ENCODE measurements at regions not wholly inside any gene's neighbourhood (a gene's known extent, or its start where the extent isn't known, plus 50 kb on each side); places are given as distances from the start of the nearest gene placed in this dataset.
"Not testable (repeated sequence)": the region's sequence is repeated elsewhere in the genome, so short reads cannot be mapped to it uniquely, and the experiment has no call there.

- no peak for DNase-seq (ENCODE audit: low read depth in 3 of 3, low spot score in 2 of 3)
Observed at GRCh38 chr10:23493711-23494110, 54.8 kb downstream of the OTUD1 start.

DNA sequence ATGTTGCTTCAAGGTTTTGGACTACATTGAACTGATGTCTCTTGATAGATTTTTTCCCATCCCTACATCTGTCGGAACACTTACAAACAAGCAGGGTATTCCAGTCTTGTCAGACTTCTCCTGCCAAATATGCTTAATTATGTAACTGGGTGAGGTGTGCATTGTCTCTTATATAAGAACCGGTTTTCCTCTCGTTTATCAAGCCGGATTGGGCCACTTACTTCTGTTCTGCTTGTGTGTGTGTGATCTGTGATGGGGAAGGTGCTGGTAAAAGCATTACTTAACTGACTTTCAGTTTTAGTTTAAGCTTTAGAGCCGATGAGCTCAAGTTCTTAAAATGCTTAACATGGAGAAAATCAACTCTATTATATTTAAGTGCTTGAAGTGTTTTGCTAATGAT, 57.9 kb downstream of the OTUD1 start:
- DNase-seq (ENCODE audit: low read depth in 3 of 3, low spot score in 2 of 3) = no peak

- DNase-seq (ENCODE audit: low read depth in 3 of 3, low spot score in 2 of 3) = no peak
Observed at GRCh38 chr10:23499372-23500132, 60.7 kb downstream of the OTUD1 start.

- no peak for DNase-seq (ENCODE audit: low read depth in 3 of 3, low spot score in 2 of 3)
Observed at GRCh38 chr10:23505797-23506465, 67.1 kb downstream of the OTUD1 start.

- DNase-seq (ENCODE audit: low read depth in 3 of 3, low spot score in 2 of 3) = no peak
Observed at GRCh38 chr10:23512355-23513058, 73.6 kb downstream of the OTUD1 start.

DNA sequence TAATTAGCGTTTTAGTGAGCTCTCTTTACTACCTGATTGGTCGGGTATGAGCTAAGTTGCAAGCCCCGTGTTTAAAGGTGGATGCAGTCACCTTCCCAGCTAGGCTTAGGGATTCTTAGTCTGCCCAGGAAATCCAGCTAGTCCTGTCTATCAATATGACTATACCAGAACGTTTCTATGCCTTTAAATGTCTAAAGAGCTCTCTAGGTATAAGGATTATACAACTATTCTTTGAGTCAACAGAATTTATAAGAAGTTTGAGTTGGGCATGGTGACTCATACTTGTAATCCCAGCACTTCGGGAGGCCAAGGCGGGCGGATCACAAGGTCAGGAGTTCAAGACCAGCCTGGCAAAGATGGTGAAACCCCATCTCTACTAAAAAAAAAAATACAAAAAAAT, 74.7 kb downstream of the OTUD1 start:
- DNase-seq (ENCODE audit: low read depth in 3 of 3, low spot score in 2 of 3) = not testable (repeated sequence)

- no peak for DNase-seq (ENCODE audit: low read depth in 3 of 3, low spot score in 2 of 3)
Observed at GRCh38 chr10:23514321-23514720, 75.4 kb downstream of the OTUD1 start.

- DNase-seq (ENCODE audit: low read depth in 3 of 3, low spot score in 2 of 3) = no peak
Observed at GRCh38 chr10:23516530-23516929, 77.7 kb downstream of the OTUD1 start.

DNA sequence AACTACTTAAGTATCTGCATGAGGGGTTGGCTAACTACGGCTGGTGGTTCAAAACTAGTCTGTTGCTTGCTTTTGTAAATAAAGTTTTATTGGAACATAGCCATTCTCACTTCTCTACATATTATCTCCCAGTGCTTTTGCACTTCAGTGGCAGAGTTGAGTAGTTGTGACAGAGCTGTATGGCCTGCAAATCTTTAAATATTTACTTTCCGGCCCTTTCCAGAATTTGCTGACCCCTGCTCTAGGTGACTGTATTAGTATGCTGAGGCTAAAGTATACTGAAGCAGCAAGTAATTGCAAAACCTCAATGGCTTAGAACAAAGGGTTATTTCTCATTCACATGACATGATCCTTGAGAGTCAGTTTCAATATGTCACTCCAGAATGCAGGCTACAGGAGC, 78.3 kb downstream of the OTUD1 start:
- DNase-seq (ENCODE audit: low read depth in 3 of 3, low spot score in 2 of 3) = no peak

DNA sequence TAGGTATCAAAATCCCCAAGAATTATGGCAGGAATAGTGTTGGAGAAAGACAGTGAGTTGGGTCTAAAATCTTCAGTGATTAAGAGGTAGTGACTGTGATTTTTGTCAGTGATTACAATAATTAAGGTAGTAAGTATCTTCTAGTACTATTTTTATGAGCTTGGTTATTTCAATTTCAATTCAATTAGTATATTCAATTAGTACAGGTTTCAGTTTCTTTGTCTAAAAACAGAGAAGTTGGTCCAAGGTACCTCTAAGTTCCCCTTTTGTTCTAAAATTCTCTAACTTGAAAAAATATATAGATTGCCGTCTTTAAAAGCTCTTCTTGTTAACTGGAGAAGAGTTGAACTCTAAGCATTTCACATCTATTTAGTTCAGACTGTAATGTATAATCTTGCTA, 82.9 kb downstream of the OTUD1 start:
- DNase-seq (ENCODE audit: low read depth in 3 of 3, low spot score in 2 of 3) = no peak

DNA sequence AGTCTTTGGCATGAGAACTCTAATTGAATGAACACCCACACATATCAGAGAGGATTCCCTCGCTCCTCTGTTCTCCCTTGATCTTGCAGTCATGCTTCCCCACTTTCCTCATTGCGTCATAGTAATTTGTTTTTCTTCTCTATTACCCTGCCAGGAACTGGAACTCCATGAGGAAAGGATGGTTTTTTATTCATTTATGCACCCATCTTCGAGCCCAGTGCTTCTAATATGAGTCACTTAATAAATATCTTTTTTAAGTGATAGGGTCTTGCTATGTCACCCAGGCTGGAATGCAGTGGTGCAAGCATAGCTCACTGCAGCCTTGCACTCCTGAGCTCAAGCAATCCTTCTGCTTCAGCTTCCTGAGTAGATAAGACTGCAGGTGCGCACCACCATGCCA, 83.5 kb downstream of the OTUD1 start:
- no peak for DNase-seq (ENCODE audit: low read depth in 3 of 3, low spot score in 2 of 3)

- DNase-seq (ENCODE audit: low read depth in 3 of 3, low spot score in 2 of 3) = no peak
Observed at GRCh38 chr10:23523251-23523650, 84.4 kb downstream of the OTUD1 start.

GRCh38 chr10:23525406-23525805, 86.5 kb downstream of the OTUD1 start:
- no peak for DNase-seq (ENCODE audit: low read depth in 3 of 3, low spot score in 2 of 3)

- DNase-seq (ENCODE audit: low read depth in 3 of 3, low spot score in 2 of 3) = no peak
Observed at GRCh38 chr10:23528419-23528818, 89.5 kb downstream of the OTUD1 start.

- no peak for DNase-seq (ENCODE audit: low read depth in 3 of 3, low spot score in 2 of 3)
Observed at GRCh38 chr10:23529625-23530024, 90.8 kb downstream of the OTUD1 start.

DNA sequence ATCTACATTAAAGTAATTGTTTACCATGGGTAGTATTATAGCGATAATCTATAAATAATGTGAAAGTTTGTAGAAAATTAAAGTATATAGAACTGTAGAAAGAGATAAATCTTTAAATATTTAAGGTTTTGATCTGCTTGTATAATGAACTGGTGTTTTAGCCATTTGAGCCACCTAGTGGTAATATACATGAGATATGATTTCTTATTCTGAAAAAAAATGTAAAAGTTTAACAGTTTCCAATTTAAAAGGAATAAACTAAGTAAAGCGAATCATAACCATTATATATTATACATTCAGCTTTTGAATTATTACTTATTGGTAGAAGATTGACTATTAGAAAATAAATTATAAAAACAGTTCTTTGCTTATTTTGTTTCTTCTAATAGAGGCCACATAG, 91.2 kb downstream of the OTUD1 start:
- DNase-seq (ENCODE audit: low read depth in 3 of 3, low spot score in 2 of 3) = no peak

GRCh38 chr10:23533212-23533611, 94.3 kb downstream of the OTUD1 start:
- DNase-seq (ENCODE audit: low read depth in 3 of 3, low spot score in 2 of 3) = no peak

- no peak for DNase-seq (ENCODE audit: low read depth in 3 of 3, low spot score in 2 of 3)
Observed at GRCh38 chr10:23534326-23534725, 95.5 kb downstream of the OTUD1 start.

DNA sequence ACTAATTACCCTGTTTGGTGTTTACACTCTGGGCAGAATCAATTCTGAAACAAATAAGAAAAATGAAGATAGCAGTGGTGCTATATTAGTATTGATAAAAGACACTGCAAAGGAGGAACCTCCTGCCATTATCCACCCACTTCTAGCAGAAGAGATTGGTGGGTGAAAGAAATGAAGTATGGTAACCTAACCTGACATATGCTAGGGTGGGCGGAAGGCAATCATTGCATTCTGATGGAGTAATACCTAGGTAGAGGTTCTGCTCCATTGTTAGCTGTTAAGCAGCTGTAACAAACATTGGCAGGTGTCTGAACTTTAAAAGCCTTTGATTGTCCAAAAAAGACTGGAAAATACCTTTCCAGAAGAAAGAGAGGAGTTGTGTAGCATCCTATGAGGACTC, 95.9 kb downstream of the OTUD1 start:
- DNase-seq (ENCODE audit: low read depth in 3 of 3, low spot score in 2 of 3) = no peak

- DNase-seq (ENCODE audit: low read depth in 3 of 3, low spot score in 2 of 3) = no peak
Observed at GRCh38 chr10:23535381-23535780, 96.5 kb downstream of the OTUD1 start.

DNA sequence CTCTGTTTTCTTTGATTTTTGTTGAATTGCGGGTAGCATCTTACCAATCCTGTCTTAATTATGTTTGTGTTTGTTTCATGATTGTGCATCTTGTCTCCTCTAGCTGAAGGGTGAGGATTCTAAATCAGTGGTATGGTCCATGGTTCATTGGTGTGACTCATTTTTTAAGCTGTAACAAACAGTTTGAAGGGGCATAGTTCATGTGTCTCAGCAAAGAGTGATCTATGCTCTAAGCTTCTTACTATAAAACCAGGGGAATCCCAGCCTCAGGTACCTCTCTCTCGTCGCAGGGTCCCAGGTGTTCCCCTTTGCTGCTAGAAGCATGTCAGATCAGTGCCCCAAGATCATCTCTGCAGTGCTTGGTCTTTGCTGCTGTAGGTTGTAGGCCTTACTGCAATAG, 100.1 kb downstream of the OTUD1 start:
- no peak for DNase-seq (ENCODE audit: low read depth in 3 of 3, low spot score in 2 of 3)
